ENCODE measurements at regions not wholly inside any gene's neighbourhood (a gene's known extent, or its start where the extent isn't known, plus 50 kb on each side); places are given as distances from the start of the nearest gene placed in this dataset.

GRCh38 chr4:126603210-126603609 is 1029.5 kb upstream of the INTU start:
- TF ChIP-seq CTCF (IDR thresholded peaks at IDR 0.05; ENCODE audit: low read length) (no peak), EZH2phosphoT487 (IDR thresholded peaks at IDR 0.05; ENCODE audit: low read length) (no peak)
